ENCODE measurements at regions not wholly inside any gene's neighbourhood (a gene's known extent, or its start where the extent isn't known, plus 50 kb on each side); places are given as distances from the start of the nearest gene placed in this dataset.

GRCh38 chr15:96888764-96889163 is 558.3 kb downstream of the NR2F2 start:
- H3K9me3 ChIP-seq: no peaks in the 10 kb centered on the region
- no peaks in the 10 kb centered on the region for H3K36me3 ChIP-seq
- H3K4me1 ChIP-seq: no peaks in the 10 kb centered on the region
- TF ChIP-seq, protein P1, sequence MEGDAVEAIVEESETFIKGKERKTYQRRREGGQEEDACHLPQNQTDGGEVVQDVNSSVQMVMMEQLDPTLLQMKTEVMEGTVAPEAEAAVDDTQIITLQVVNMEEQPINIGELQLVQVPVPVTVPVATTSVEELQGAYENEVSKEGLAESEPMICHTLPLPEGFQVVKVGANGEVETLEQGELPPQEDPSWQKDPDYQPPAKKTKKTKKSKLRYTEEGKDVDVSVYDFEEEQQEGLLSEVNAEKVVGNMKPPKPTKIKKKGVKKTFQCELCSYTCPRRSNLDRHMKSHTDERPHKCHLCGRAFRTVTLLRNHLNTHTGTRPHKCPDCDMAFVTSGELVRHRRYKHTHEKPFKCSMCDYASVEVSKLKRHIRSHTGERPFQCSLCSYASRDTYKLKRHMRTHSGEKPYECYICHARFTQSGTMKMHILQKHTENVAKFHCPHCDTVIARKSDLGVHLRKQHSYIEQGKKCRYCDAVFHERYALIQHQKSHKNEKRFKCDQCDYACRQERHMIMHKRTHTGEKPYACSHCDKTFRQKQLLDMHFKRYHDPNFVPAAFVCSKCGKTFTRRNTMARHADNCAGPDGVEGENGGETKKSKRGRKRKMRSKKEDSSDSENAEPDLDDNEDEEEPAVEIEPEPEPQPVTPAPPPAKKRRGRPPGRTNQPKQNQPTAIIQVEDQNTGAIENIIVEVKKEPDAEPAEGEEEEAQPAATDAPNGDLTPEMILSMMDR (IDR thresholded peaks at IDR 0.05): no peak
- no peak for TF ChIP-seq POLR2A (IDR thresholded peaks at IDR 0.05)
- TF ChIP-seq POLR2AphosphoS5 (IDR thresholded peaks at IDR 0.05): no peak
- DNase-seq (ENCODE audit: low spot score in 2 of 2): no peak
- intact Hi-C loops (cut with DNase I; ENCODE audit: low total_unique reads): no loop called here
- no peak overlapping the region for H3K4me3 ChIP-seq
- no peaks in the 10 kb centered on the region for H3K27me3 ChIP-seq
- no peak overlapping the region for H3K27ac ChIP-seq

- H3K36me3 ChIP-seq: no peaks in the 10 kb centered on the region
- H3K9me3 ChIP-seq: no peaks in the 10 kb centered on the region
- peak overlapping the region; percentile 24 to 61 (median 37) for H3K4me3 ChIP-seq
- H3K27me3 ChIP-seq: no peaks in the 10 kb centered on the region
- TF ChIP-seq, protein P1 (IDR thresholded peaks at IDR 0.05): no peak
- TF ChIP-seq POLR2AphosphoS5 (IDR thresholded peaks at IDR 0.05): no peak
- TF ChIP-seq POLR2A (IDR thresholded peaks at IDR 0.05): no peak
- DNase-seq (ENCODE audit: low spot score in 2 of 2): no peak
- no peaks in the 10 kb centered on the region for H3K4me1 ChIP-seq
- H3K27ac ChIP-seq: no peak overlapping the region
- intact Hi-C loops (cut with DNase I; ENCODE audit: low total_unique reads): no loop called here
These were observed 559.4 kb downstream of the NR2F2 start for GRCh38 chr15:96889734-96890480.

DNA sequence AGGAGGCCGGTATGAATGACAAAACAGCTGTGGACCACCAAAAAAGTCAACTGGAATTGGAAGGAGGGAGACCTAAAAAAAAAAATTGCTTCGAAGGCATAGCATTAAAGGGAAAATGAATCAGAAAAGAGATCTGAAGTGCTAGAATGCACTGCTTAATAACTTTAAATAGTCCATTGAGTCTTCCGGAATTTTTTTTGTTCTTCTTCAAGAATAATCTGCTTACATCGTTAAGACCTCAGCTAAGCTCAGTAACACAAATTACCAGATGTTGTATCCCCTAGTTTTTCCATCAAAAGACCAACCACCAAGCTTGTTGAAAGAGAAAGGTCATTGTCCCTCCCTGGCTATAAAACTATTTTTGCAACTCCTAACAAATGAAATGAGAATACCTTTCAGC is 560.5 kb downstream of the NR2F2 start:
- intact Hi-C loops (cut with DNase I; ENCODE audit: low total_unique reads): no loop called here
- Histone ChIP-seq H3K4me1 (no peaks in the 10 kb centered on the region), H3K4me3 (peak overlapping the region in 2 of 3 donors; percentile 24 to 33), H3K9me3 (no peaks in the 10 kb centered on the region), H3K27me3 (no peaks in the 10 kb centered on the region), H3K36me3 (no peaks in the 10 kb centered on the region), H3K27ac (no peak overlapping the region)
- DNase-seq (ENCODE audit: low spot score in 2 of 2): no peak
- TF ChIP-seq POLR2A (IDR thresholded peaks at IDR 0.05) (no peak), POLR2AphosphoS5 (IDR thresholded peaks at IDR 0.05) (no peak)
- TF ChIP-seq, protein P1 (IDR thresholded peaks at IDR 0.05): no peak

DNA sequence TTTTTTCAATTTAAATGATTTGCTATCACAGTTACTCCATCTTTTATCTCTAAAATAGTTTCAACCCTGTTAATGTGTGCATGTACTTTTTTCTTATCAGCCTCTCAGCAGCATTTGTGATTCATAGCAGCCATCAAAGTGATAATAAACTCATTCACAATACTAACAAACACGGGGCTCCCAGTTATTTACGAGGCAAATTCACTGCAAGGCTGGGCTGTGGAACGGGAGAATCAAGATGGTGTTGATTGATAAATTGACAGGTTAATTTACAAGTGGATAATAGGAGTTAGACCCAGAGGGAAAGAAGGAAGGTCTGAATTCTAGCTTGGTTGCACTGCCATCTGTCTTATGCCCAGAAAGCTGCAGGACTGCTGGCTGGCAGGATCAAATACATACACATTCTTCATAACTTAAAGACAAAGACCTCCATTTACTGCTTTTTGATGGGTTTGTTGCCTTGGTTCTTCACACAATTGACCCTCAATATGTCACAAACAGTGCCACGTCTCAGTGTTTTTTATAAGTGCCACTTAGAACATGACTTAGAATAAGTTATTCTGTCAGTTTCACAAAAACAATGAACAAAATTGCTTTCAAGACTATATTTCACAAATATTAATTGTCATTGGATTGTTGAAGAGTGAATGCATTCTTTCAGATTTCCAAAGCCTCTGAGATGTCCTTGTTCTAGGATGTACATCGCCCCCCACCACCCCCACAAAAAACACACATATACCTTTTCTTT is 562.8 kb downstream of the NR2F2 start:
- no peak overlapping the region for H3K27ac ChIP-seq
- no peaks in the 10 kb centered on the region for H3K4me1 ChIP-seq
- no peaks in the 10 kb centered on the region for H3K9me3 ChIP-seq
- H3K4me3 ChIP-seq: no peak overlapping the region
- TF ChIP-seq, protein P1 (IDR thresholded peaks at IDR 0.05): peak in 2 of 3 donors; percentile 33 to 38
- TF ChIP-seq POLR2AphosphoS5 (IDR thresholded peaks at IDR 0.05): no peak
- TF ChIP-seq POLR2A (IDR thresholded peaks at IDR 0.05): no peak
- DNase-seq (ENCODE audit: low spot score in 2 of 2): no peak
- intact Hi-C loops (cut with DNase I; ENCODE audit: low total_unique reads): no loop called here
- no peaks in the 10 kb centered on the region for H3K36me3 ChIP-seq
- no peaks in the 10 kb centered on the region for H3K27me3 ChIP-seq

GRCh38 chr15:96894659-96895058 is 564.2 kb downstream of the NR2F2 start:
- H3K27ac ChIP-seq: no peak overlapping the region
- intact Hi-C loops (cut with DNase I; ENCODE audit: low total_unique reads): no loop called here

More at GRCh38 chr15:96894659-96895058, 564.2 kb downstream of the NR2F2 start:
- Histone ChIP-seq H3K4me3 (no peak overlapping the region), H3K4me1 (no peaks in the 10 kb centered on the region), H3K36me3 (no peaks in the 10 kb centered on the region), H3K9me3 (no peaks in the 10 kb centered on the region), H3K27me3 (no peaks in the 10 kb centered on the region)
- no peak for DNase-seq (ENCODE audit: low spot score in 2 of 2)
- TF ChIP-seq, protein P1 (IDR thresholded peaks at IDR 0.05): no peak
- TF ChIP-seq POLR2AphosphoS5 (IDR thresholded peaks at IDR 0.05) (no peak), POLR2A (IDR thresholded peaks at IDR 0.05) (no peak)

Data from breast epithelium (tissue), 4 donors.